Parathyroid adenoma (tissue), 2 donors: ENCODE measurements at regions not wholly inside any gene's neighbourhood (a gene's known extent, or its start where the extent isn't known, plus 50 kb on each side); places are given as distances from the start of the nearest gene placed in this dataset.

Experiments used
- H2AFZ ChIP-seq: fragments of 300-600 bp; sonication (generic); one replicate; pipeline ENCODE4 v1.7.0; 2017; ENCODE audit warnings: antibody characterized with exemption, mild to moderate bottlenecking
- H3K27ac ChIP-seq: fragments of 300-600 bp; sonication (generic); one replicate; pipeline ENCODE4 v1.7.0; 2017
- H3K27me3 ChIP-seq: fragments of 300-600 bp; sonication (generic); one replicate; pipeline ENCODE4 v1.7.0; 2017; ENCODE audit warnings: low read length; ENCODE audit not compliant: control insufficient read depth, insufficient read depth
- H3K36me3 ChIP-seq: fragments of 300-600 bp; sonication (generic); one replicate; pipeline ENCODE4 v1.7.0; 2017; ENCODE audit warnings: low read length; ENCODE audit not compliant: control insufficient read depth, insufficient read depth
- H3K4me1 ChIP-seq: fragments of 300-600 bp; sonication (generic); one replicate; pipeline ENCODE4 v1.7.0; 2017; ENCODE audit warnings: control low read depth
- H3K4me2 ChIP-seq: fragments of 300-600 bp; sonication (generic); one replicate; pipeline ENCODE4 v1.7.0; 2017; ENCODE audit warnings: low read length
- H3K4me3 ChIP-seq: fragments of 300-600 bp; sonication (generic); one replicate; pipeline ENCODE4 v1.7.0; 2017; ENCODE audit warnings: low read depth, low read length
- H3K79me2 ChIP-seq: fragments of 300-600 bp; sonication (generic); one replicate; pipeline ENCODE4 v1.7.0; 2017; ENCODE audit warnings: control low read depth
- H3K9ac ChIP-seq: fragments of 300-600 bp; sonication (generic); one replicate; pipeline ENCODE4 v1.7.0; 2017; ENCODE audit warnings: mild to moderate bottlenecking
- H3K9me3 ChIP-seq: fragments of 300-600 bp; sonication (generic); one replicate; pipeline ENCODE4 v1.7.0; 2017; ENCODE audit warnings: low read length; ENCODE audit not compliant: control insufficient read depth
- TF ChIP-seq, protein P1 (sequence below): fragments of 300-600 bp; sonication (generic); IDR thresholded peaks from one replicate; pipeline ENCODE4 v1.7.0; 2017; ENCODE audit warnings: antibody characterized with exemption, mild to moderate bottlenecking
- donor health status: primary hyperparathyroidism.

DNA sequence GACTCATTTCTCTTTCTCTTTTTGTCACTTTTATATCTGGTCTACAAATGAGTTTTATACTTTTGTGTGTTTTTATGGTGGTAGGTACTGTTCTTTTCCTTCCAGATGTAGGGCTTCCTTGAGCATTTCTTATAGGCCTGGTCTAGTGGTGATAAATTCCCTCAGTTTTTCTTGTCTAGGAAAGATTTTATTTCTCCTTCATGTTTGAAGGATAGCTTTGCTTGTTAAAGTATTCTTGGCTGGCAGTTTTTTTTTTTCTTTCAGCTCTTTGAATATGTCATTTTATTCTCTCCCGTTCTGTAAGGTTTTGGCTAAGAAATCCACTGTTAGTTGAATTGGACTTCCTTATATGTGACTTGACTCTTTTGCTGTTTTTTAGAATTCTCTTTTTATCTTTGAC, 292.7 kb downstream of the RPS24 start:
- Histone ChIP-seq H3K27me3 (no peaks in the 10 kb centered on the region), H3K9me3 (no peaks in the 10 kb centered on the region), H2AFZ (no peak overlapping the region), H3K27ac (no peak overlapping the region), H3K9ac (no peak overlapping the region), H3K4me3 (no peak overlapping the region), H3K4me2 (no peak overlapping the region), H3K4me1 (no peaks in the 10 kb centered on the region), H3K79me2 (no peaks in the 10 kb centered on the region), H3K36me3 (no peaks in the 10 kb centered on the region)
- TF ChIP-seq, protein P1, sequence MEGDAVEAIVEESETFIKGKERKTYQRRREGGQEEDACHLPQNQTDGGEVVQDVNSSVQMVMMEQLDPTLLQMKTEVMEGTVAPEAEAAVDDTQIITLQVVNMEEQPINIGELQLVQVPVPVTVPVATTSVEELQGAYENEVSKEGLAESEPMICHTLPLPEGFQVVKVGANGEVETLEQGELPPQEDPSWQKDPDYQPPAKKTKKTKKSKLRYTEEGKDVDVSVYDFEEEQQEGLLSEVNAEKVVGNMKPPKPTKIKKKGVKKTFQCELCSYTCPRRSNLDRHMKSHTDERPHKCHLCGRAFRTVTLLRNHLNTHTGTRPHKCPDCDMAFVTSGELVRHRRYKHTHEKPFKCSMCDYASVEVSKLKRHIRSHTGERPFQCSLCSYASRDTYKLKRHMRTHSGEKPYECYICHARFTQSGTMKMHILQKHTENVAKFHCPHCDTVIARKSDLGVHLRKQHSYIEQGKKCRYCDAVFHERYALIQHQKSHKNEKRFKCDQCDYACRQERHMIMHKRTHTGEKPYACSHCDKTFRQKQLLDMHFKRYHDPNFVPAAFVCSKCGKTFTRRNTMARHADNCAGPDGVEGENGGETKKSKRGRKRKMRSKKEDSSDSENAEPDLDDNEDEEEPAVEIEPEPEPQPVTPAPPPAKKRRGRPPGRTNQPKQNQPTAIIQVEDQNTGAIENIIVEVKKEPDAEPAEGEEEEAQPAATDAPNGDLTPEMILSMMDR: no peak

DNA sequence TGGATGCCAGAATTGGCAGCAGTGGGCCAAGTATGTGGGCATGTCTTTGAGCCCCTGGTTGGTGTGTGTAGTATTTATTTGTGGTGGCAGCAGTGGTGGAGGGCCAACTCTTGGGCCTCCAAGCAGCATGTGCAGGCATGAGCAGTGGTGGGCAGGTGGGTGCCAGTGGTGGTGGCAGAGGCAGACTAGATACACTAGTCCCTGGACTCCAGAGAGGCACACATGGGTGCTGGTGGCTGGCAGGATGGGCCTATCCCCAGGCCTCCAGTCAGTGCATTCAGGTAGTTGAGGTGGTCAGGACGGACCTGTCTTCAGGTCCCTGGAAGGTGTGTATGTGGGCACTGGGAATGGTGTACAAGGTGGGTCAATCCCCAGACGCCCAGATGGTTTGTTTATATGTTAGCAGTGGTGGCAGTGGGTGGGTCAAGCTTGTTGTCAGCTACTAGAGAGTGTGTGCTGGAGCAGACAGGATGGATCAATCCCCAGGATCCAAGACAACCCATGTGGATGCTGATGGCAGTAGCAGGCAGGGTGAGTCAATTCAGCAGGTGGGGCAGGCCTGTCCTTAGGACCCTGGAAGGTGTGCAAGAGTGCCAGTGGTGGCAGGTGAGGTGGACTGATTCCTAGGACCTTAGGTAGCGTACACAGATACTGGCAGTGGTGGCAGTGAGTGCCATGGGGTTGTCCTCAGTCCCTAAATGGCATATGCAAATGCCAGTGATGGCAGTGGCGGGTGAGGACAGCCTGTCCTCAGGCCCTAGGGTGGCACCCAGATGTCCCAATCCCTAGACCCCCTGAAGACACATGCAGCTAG, 294.3 kb downstream of the RPS24 start:
- no peaks in the 10 kb centered on the region for H3K79me2 ChIP-seq
- H3K27ac ChIP-seq: no peak overlapping the region
- H3K4me1 ChIP-seq: no peaks in the 10 kb centered on the region
- no peak overlapping the region for H3K4me2 ChIP-seq
- no peaks in the 10 kb centered on the region for H3K36me3 ChIP-seq
- no peak overlapping the region for H3K9ac ChIP-seq
- no peaks in the 10 kb centered on the region for H3K9me3 ChIP-seq
- TF ChIP-seq, protein P1: no peak
- H2AFZ ChIP-seq: no peak overlapping the region
- H3K27me3 ChIP-seq: no peaks in the 10 kb centered on the region
- H3K4me3 ChIP-seq: no peak overlapping the region

DNA sequence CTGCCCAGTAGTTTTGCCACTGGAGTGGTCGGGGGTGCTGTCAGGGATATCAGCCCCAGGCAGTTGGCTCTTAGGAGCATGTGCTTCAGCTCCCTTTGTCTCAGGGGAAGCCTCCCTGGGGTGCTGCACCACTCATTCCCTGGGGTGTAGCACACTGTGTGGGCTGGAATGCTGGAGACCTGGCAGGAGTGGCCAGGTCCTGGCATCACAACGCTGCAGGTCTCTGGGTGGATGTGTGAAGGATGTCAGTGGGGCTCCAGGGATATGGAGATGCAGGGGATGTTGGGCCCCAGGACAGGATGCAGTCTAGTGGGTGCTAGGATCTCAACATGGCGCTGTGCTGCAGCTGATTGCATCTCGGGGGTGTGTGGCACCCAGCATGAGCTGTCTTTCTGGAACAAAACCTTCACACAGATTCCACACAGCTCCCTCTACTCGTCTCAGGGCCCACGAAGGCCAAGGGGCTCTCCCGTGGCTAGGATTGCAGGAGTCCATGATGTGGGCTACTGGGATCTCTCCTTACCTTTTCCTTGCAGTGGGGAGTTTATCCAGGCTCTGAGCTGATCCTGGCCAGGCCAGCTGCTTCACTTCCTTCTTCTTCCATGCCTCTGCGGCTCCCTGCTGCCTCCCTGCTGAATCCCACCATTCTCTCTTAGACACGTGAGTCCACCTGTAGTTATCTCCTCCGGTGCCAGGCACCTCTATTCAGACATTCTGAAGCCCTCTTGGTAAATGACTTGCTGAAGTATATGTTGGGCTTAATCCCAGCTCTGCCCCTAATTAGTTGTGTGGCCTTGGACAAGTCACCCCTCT, 295.1 kb downstream of the RPS24 start:
- TF ChIP-seq, protein P1: no peak
- no peak overlapping the region for H3K9ac ChIP-seq
- H3K4me1 ChIP-seq: no peaks in the 10 kb centered on the region
- no peaks in the 10 kb centered on the region for H3K79me2 ChIP-seq
- no peaks in the 10 kb centered on the region for H3K36me3 ChIP-seq
- H3K4me3 ChIP-seq: no peak overlapping the region
- no peak overlapping the region for H3K27ac ChIP-seq
- H2AFZ ChIP-seq: no peak overlapping the region
- no peaks in the 10 kb centered on the region for H3K9me3 ChIP-seq
- H3K27me3 ChIP-seq: no peaks in the 10 kb centered on the region
- H3K4me2 ChIP-seq: no peak overlapping the region

DNA sequence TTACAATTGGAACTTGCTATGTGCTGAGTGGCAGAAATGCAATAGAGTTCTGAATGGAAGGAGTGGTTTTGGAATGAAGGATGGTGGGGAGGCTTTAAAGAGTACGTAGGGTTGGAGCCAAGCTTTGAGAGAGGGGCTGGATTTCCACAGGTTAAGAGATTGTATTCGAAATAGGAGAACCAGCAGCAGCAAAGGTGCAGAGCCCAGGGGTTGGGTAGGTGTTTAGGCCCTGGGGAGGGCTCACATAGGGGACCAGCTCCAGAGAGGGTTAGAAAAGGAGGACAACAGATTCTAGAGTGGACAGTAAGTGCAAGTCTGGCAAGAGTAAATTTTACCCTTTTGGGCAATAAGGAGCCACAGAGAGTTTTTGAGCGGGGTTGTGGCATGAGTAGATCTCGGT, 297.2 kb downstream of the RPS24 start:
- H3K27ac ChIP-seq: no peak overlapping the region
- no peak overlapping the region for H2AFZ ChIP-seq
- H3K79me2 ChIP-seq: no peaks in the 10 kb centered on the region

More for the DNA sequence above, 297.2 kb downstream of the RPS24 start:
- Histone ChIP-seq H3K27me3 (no peaks in the 10 kb centered on the region), H3K9me3 (no peaks in the 10 kb centered on the region), H3K4me3 (no peak overlapping the region), H3K9ac (no peak overlapping the region), H3K4me2 (no peak overlapping the region), H3K36me3 (no peaks in the 10 kb centered on the region), H3K4me1 (no peaks in the 10 kb centered on the region)
- TF ChIP-seq, protein P1: no peak
